HEK293 (cell line): ENCODE measurements at regions not wholly inside any gene's neighbourhood (a gene's known extent, or its start where the extent isn't known, plus 50 kb on each side); places are given as distances from the start of the nearest gene placed in this dataset.

Source experiments
- CTCF ChIA-PET: fragments of 350-600 bp; formaldehyde crosslinking; extraction: SDS; loops from one replicate; lab custom pipeline; 2021; ENCODE audit warnings: antibody characterized with exemption; lab: Yijun Ruan, JAX
- POLR2A ChIA-PET: fragments of 300-600 bp; formaldehyde crosslinking; extraction: SDS; loops from one replicate; lab custom pipeline; 2020; ENCODE audit warnings: antibody characterized with exemption, inconsistent platforms; lab: Yijun Ruan, JAX
- H3K27ac ChIP-seq: fragments of 200-500 bp; sonication (Bioruptor generic); 2 replicates; pipeline ENCODE4 v1.5.1; 2014; ENCODE audit warnings: low read depth, low read length, control low read depth, inconsistent platforms; ENCODE audit errors: extremely low read depth
- H3K36me3 ChIP-seq, 2 experiments: fragments of 200-500 bp in 1 of 2; sonication (Bioruptor generic) in 1 of 2; 1 replicate in 1 of 2; 2 replicates in 1 of 2; pipeline ENCODE4 v1.5.1; 2014 to 2017; ENCODE audit warnings: inconsistent platforms in 2 of 2, low read length in 2 of 2; ENCODE audit not compliant: control insufficient read depth in 2 of 2, insufficient read depth in 1 of 2
- H3K4me1 ChIP-seq: fragments of 200-500 bp; sonication (Bioruptor generic); 2 replicates; pipeline ENCODE4 v1.5.1; 2014; ENCODE audit warnings: mild to moderate bottlenecking, low read length, inconsistent platforms; ENCODE audit not compliant: control insufficient read depth, insufficient read depth
- H3K4me3 ChIP-seq: 2 replicates; pipeline ENCODE4 v1.5.1; 2011; ENCODE audit warnings: low read depth, mild to moderate bottlenecking, control low read depth, low read length, moderate library complexity
- H3K9me3 ChIP-seq: fragments of 200-500 bp; sonication (Bioruptor generic); 2 replicates; pipeline ENCODE4 v1.5.1; 2014; ENCODE audit warnings: low read depth, low read length, inconsistent platforms; ENCODE audit not compliant: control insufficient read depth, insufficient read depth
- BCL6B ChIP-seq: fragments of 450-650 bp; formaldehyde crosslinking; IDR thresholded peaks from 2 replicates; pipeline ENCODE4 v1.5.1; 2017; ENCODE audit warnings: missing biosample characterization, missing genetic modification characterization
- CTCF ChIP-seq: fragments of 450-650 bp; formaldehyde crosslinking; IDR thresholded peaks from 2 replicates; pipeline ENCODE4 v1.5.1; 2016; ENCODE audit warnings: missing biosample characterization, missing genetic modification characterization
- ELK4 ChIP-seq: IDR thresholded peaks from 2 replicates; pipeline ENCODE4 v1.6.1; 2011; ENCODE audit warnings: mild to moderate bottlenecking, low read depth, low read length, borderline replicate concordance
- GFI1B ChIP-seq: fragments of 450-650 bp; formaldehyde crosslinking; IDR thresholded peaks from 2 replicates; pipeline ENCODE4 v1.5.1; 2016; ENCODE audit warnings: missing biosample characterization, missing genetic modification characterization
- GLI4 ChIP-seq: fragments of 450-650 bp; formaldehyde crosslinking; IDR thresholded peaks from 2 replicates; pipeline ENCODE4 v1.5.1; 2016; ENCODE audit warnings: missing biosample characterization, missing genetic modification characterization
- KLF7 ChIP-seq: fragments of 450-650 bp; formaldehyde crosslinking; IDR thresholded peaks from 2 replicates; pipeline ENCODE4 v1.5.1; 2016; ENCODE audit warnings: missing biosample characterization, missing genetic modification characterization, borderline replicate concordance
- SCRT1 ChIP-seq: fragments of 450-650 bp; formaldehyde crosslinking; IDR thresholded peaks from 2 replicates; pipeline ENCODE4 v1.5.1; 2016; ENCODE audit warnings: missing biosample characterization, missing genetic modification characterization, borderline replicate concordance
- TCF7L2 ChIP-seq: IDR thresholded peaks from 2 replicates; pipeline ENCODE4 v1.6.1; 2011; ENCODE audit warnings: low read depth, mild to moderate bottlenecking, inconsistent platforms, low read length, moderate library complexity, borderline replicate concordance
- ZFP41 ChIP-seq: fragments of 450-650 bp; formaldehyde crosslinking; IDR thresholded peaks from 2 replicates; pipeline ENCODE4 v1.5.1; 2016; ENCODE audit warnings: missing biosample characterization, missing genetic modification characterization, borderline replicate concordance
- ZIC2 ChIP-seq: fragments of 450-650 bp; formaldehyde crosslinking; IDR thresholded peaks from 2 replicates; pipeline ENCODE4 v1.5.1; 2016; ENCODE audit warnings: missing biosample characterization, missing genetic modification characterization
- ZNF16 ChIP-seq: fragments of 450-650 bp; formaldehyde crosslinking; IDR thresholded peaks from 2 replicates; pipeline ENCODE4 v1.5.1; 2016; ENCODE audit warnings: low read depth, missing biosample characterization, missing genetic modification characterization
- ZNF274 ChIP-seq, 2 experiments: fragments of 200-500 bp in 1 of 2; fragments of 450-650 bp in 1 of 2; sonication (Bioruptor generic) in 1 of 2; formaldehyde crosslinking in 1 of 2; IDR thresholded peaks; 2 replicates each; pipeline versions ENCODE4 v1.5.1 to v1.6.1; 2014 to 2016; ENCODE audit warnings: borderline replicate concordance in 1 of 2, inconsistent platforms in 1 of 2, low read length in 1 of 2, missing biosample characterization in 1 of 2, missing genetic modification characterization in 1 of 2
- ZNF280D ChIP-seq: fragments of 450-650 bp; formaldehyde crosslinking; IDR thresholded peaks from 2 replicates; pipeline ENCODE4 v1.5.1; 2016; ENCODE audit warnings: missing biosample characterization, missing genetic modification characterization
- ZNF510 ChIP-seq: fragments of 450-650 bp; formaldehyde crosslinking; IDR thresholded peaks from 2 replicates; pipeline ENCODE4 v1.5.1; 2018; ENCODE audit warnings: mild to moderate bottlenecking, missing genetic modification characterization, missing biosample characterization; ENCODE audit not compliant: insufficient replicate concordance
- ZNF530 ChIP-seq: fragments of 450-650 bp; formaldehyde crosslinking; IDR thresholded peaks from 2 replicates; pipeline ENCODE4 v1.5.1; 2016; ENCODE audit warnings: low read depth, missing biosample characterization, missing genetic modification characterization
- ZNF561 ChIP-seq: fragments of 450-650 bp; IDR thresholded peaks from 2 replicates; pipeline ENCODE4 v1.5.1; 2018; ENCODE audit warnings: missing biosample characterization, missing genetic modification characterization, borderline replicate concordance
- ZNF629 ChIP-seq: fragments of 450-650 bp; formaldehyde crosslinking; IDR thresholded peaks from 2 replicates; pipeline ENCODE4 v1.5.1; 2017; ENCODE audit warnings: missing biosample characterization, missing genetic modification characterization
- ZNF707 ChIP-seq: fragments of 450-650 bp; formaldehyde crosslinking; IDR thresholded peaks from 2 replicates; pipeline ENCODE4 v1.5.1; 2016; ENCODE audit warnings: missing biosample characterization, missing genetic modification characterization
- ZNF747 ChIP-seq: fragments of 450-650 bp; formaldehyde crosslinking; IDR thresholded peaks from 2 replicates; pipeline ENCODE4 v1.5.1; 2016; ENCODE audit warnings: missing biosample characterization, missing genetic modification characterization
- ZNF776 ChIP-seq: fragments of 450-650 bp; formaldehyde crosslinking; IDR thresholded peaks from 2 replicates; pipeline ENCODE4 v1.5.0; 2017; ENCODE audit warnings: missing biosample characterization, missing genetic modification characterization, borderline replicate concordance
- ZNF777 ChIP-seq: fragments of 450-650 bp; formaldehyde crosslinking; IDR thresholded peaks from 2 replicates; pipeline ENCODE4 v1.5.1; 2017; ENCODE audit warnings: missing biosample characterization, missing genetic modification characterization, borderline replicate concordance

- TF ChIP-seq CTCF (no peak), ZNF776 (tag by site-specific recombination) (no peak), ZIC2 (tag by site-specific recombination) (no peak), ZNF561 (no peak), ZNF777 (tag by site-specific recombination) (no peak), ZFP41 (tag by site-specific recombination) (no peak), ZNF707 (tag by site-specific recombination) (no peak), BCL6B (no peak)
Observed at GRCh38 chr2:48118895-48119294, 195.6 kb upstream of the FOXN2 start (continued).

- CTCF ChIA-PET, result no interaction called here
- no peak overlapping the region for H3K27ac ChIP-seq
- H3K4me3 ChIP-seq, result no peak overlapping the region
- H3K9me3 ChIP-seq, result no peaks in the 10 kb centered on the region
- no peak for TF ChIP-seq ELK4
- TF ChIP-seq ZNF280D (tag by site-specific recombination), result no peak
- TF ChIP-seq SCRT1, result no peak
- no peak for TF ChIP-seq ZNF530 (tag by site-specific recombination)
- no peak for TF ChIP-seq ZNF510 (tag by site-specific recombination)
- TF ChIP-seq GLI4, result no peak
- TF ChIP-seq ZNF16 (tag by site-specific recombination), result no peak
- no peak for TF ChIP-seq ZNF707 (tag by site-specific recombination)
- no peak for TF ChIP-seq KLF7 (tag by site-specific recombination)
- TF ChIP-seq ZNF629 (tag by site-specific recombination), result no peak
- TF ChIP-seq ZNF274 (IDR thresholded peaks at IDR 0.05; ENCODE audit: low read length), result no peak
- TF ChIP-seq ZNF274 (tag by site-specific recombination; IDR thresholded peaks at IDR 0.05; ENCODE audit: borderline replicate concordance), result no peak
- TF ChIP-seq TCF7L2, result no peak
- no peak for TF ChIP-seq ZIC2 (tag by site-specific recombination)
- TF ChIP-seq ZNF747 (tag by site-specific recombination), result no peak
- TF ChIP-seq GFI1B (tag by site-specific recombination), result no peak
- H3K4me1 ChIP-seq, result no peaks in the 10 kb centered on the region
- H3K36me3 ChIP-seq, result no peaks in the 10 kb centered on the region
- POLR2A ChIA-PET, result no interaction called here
Observed at GRCh38 chr2:48120112-48120511, 194.4 kb upstream of the FOXN2 start.
